ENCODE measurements at regions not wholly inside any gene's neighbourhood (a gene's known extent, or its start where the extent isn't known, plus 50 kb on each side); places are given as distances from the start of the nearest gene placed in this dataset.
A peak's percentile ranks its signal among the peaks of the same experiment; 100 is the strongest.
"Not testable (repeated sequence)": the region's sequence is repeated elsewhere in the genome, so short reads cannot be mapped to it uniquely, and the experiment has no call there.

DNA sequence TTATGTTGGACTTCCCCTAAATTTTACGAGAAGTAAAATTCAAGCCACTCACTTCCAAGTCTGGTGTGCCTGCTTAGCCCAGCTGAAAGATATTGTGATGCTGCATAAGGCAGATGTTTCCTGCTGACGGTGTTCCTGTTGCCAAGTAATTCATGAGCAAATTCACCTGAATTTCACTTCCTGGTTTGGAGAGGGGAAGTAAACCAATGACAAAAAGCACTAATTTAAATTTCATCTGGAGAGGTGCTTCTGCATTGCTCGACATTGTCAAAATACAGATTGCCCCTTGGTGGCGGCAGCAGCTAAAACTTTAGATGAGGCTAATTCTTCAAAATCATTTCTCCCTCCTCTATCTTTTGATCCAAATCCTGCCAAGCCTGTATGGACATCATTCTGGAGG lies 281.1 kb downstream of the AACS start (continued):
- TF ChIP-seq, protein P1, sequence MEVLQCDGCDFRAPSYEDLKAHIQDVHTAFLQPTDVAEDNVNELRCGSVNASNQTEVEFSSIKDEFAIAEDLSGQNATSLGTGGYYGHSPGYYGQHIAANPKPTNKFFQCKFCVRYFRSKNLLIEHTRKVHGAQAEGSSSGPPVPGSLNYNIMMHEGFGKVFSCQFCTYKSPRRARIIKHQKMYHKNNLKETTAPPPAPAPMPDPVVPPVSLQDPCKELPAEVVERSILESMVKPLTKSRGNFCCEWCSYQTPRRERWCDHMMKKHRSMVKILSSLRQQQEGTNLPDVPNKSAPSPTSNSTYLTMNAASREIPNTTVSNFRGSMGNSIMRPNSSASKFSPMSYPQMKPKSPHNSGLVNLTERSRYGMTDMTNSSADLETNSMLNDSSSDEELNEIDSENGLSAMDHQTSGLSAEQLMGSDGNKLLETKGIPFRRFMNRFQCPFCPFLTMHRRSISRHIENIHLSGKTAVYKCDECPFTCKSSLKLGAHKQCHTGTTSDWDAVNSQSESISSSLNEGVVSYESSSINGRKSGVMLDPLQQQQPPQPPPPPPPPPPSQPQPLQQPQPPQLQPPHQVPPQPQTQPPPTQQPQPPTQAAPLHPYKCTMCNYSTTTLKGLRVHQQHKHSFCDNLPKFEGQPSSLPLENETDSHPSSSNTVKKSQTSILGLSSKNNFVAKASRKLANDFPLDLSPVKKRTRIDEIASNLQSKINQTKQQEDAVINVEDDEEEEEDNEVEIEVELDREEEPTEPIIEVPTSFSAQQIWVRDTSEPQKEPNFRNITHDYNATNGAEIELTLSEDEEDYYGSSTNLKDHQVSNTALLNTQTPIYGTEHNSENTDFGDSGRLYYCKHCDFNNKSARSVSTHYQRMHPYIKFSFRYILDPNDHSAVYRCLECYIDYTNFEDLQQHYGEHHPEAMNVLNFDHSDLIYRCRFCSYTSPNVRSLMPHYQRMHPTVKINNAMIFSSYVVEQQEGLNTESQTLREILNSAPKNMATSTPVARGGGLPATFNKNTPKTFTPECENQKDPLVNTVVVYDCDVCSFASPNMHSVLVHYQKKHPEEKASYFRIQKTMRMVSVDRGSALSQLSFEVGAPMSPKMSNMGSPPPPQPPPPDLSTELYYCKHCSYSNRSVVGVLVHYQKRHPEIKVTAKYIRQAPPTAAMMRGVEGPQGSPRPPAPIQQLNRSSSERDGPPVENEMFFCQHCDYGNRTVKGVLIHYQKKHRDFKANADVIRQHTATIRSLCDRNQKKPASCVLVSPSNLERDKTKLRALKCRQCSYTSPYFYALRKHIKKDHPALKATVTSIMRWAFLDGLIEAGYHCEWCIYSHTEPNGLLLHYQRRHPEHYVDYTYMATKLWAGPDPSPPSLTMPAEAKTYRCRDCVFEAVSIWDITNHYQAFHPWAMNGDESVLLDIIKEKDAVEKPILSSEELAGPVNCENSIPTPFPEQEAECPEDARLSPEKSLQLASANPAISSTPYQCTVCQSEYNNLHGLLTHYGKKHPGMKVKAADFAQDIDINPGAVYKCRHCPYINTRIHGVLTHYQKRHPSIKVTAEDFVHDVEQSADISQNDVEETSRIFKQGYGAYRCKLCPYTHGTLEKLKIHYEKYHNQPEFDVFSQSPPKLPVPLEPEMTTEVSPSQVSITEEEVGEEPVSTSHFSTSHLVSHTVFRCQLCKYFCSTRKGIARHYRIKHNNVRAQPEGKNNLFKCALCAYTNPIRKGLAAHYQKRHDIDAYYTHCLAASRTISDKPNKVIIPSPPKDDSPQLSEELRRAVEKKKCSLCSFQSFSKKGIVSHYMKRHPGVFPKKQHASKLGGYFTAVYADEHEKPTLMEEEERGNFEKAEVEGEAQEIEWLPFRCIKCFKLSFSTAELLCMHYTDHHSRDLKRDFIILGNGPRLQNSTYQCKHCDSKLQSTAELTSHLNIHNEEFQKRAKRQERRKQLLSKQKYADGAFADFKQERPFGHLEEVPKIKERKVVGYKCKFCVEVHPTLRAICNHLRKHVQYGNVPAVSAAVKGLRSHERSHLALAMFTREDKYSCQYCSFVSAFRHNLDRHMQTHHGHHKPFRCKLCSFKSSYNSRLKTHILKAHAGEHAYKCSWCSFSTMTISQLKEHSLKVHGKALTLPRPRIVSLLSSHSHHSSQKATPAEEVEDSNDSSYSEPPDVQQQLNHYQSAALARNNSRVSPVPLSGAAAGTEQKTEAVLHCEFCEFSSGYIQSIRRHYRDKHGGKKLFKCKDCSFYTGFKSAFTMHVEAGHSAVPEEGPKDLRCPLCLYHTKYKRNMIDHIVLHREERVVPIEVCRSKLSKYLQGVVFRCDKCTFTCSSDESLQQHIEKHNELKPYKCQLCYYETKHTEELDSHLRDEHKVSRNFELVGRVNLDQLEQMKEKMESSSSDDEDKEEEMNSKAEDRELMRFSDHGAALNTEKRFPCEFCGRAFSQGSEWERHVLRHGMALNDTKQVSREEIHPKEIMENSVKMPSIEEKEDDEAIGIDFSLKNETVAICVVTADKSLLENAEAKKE (CRISPR knock-in tag; IDR thresholded peaks at IDR 0.05): no peak
- TF ChIP-seq NANOG (IDR thresholded peaks at IDR 0.05; ENCODE audit: borderline replicate concordance) (no peak), ZNF114 (CRISPR knock-in tag; IDR thresholded peaks at IDR 0.05) (no peak), JUNB (IDR thresholded peaks at IDR 0.05; ENCODE audit: unreplicated experiment) (peak; percentile 65), EZH2 (IDR thresholded peaks at IDR 0.05; ENCODE audit: low read depth, unreplicated experiment) (no peak), CREB1 (CRISPR knock-in tag; IDR thresholded peaks at IDR 0.05; ENCODE audit: low read depth) (0 out of 2 replicates have a peak, but pooled peaks have one; percentile 27), ZNF331 (CRISPR knock-in tag; IDR thresholded peaks at IDR 0.05; ENCODE audit: low read depth) (no peak)
- TF ChIP-seq, protein P2, sequence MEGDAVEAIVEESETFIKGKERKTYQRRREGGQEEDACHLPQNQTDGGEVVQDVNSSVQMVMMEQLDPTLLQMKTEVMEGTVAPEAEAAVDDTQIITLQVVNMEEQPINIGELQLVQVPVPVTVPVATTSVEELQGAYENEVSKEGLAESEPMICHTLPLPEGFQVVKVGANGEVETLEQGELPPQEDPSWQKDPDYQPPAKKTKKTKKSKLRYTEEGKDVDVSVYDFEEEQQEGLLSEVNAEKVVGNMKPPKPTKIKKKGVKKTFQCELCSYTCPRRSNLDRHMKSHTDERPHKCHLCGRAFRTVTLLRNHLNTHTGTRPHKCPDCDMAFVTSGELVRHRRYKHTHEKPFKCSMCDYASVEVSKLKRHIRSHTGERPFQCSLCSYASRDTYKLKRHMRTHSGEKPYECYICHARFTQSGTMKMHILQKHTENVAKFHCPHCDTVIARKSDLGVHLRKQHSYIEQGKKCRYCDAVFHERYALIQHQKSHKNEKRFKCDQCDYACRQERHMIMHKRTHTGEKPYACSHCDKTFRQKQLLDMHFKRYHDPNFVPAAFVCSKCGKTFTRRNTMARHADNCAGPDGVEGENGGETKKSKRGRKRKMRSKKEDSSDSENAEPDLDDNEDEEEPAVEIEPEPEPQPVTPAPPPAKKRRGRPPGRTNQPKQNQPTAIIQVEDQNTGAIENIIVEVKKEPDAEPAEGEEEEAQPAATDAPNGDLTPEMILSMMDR (conservative IDR thresholded peaks at IDR 0.05; ENCODE audit: low read depth in 2 of 2): peak; percentile 43 to 55

DNA sequence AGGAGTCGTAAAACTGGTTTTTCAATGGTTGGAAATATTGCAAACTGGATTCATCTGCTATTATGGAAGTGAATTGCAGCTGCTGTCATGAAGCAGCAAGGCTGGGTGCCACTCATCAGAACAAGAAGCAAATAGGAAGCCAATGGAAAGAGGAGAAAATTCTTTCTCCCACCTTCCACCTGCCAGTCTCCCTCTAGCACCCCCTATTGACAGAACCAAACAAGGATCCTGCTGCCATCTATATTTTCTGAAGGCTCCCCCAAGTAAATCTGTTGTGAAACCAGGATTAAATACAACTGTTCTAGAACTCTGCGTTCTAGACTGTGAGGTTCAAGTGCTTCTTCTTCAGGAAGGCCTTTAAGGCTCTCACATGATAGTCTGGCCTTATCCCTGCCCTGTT lies 286.6 kb downstream of the AACS start:
- TF ChIP-seq, protein P3, sequence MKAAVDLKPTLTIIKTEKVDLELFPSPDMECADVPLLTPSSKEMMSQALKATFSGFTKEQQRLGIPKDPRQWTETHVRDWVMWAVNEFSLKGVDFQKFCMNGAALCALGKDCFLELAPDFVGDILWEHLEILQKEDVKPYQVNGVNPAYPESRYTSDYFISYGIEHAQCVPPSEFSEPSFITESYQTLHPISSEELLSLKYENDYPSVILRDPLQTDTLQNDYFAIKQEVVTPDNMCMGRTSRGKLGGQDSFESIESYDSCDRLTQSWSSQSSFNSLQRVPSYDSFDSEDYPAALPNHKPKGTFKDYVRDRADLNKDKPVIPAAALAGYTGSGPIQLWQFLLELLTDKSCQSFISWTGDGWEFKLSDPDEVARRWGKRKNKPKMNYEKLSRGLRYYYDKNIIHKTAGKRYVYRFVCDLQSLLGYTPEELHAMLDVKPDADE (IDR thresholded peaks at IDR 0.05): no peak
- TF ChIP-seq, protein P2 (conservative IDR thresholded peaks at IDR 0.05; ENCODE audit: low read depth in 2 of 2): peak; percentile 60 to 68
- peak; percentile 52 for DNase-seq (ENCODE audit: low spot score)

DNA sequence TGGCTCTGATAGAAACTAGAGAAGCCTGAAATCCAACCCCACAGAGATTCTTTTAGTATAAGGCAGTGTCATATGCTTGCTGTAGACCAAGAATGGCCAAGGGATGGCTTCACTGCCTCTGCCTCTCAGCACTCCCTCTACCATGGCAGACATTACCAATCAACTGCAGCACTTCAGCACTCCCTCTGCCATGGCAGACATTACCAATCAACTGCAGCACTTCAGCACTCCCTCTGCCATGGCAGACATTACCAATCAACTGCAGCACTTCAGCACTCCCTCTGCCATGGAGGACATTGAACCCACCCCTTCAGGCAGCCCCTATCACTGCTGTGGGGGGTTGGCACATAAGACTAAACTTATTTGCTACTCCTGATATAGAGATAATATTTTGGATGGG lies 287.8 kb downstream of the AACS start:
- not testable (repeated sequence) for ATAC-seq; H3K4me3 Mint-ChIP-seq; H3K27me3 Mint-ChIP-seq (ENCODE audit: insufficient read depth, low read depth, poor library complexity); H3K27ac Mint-ChIP-seq; H3K4me3 ChIP-seq; H3K27me3 ChIP-seq (ENCODE audit: insufficient read depth); DNase-seq (ENCODE audit: low spot score); H3K4me2 ChIP-seq; H3K27ac ChIP-seq (ENCODE audit: low read depth); H4K20me1 ChIP-seq (replicated peaks; ENCODE audit: insufficient read depth); H3K36me3 ChIP-seq (ENCODE audit: insufficient read depth); H3K4me1 ChIP-seq (ENCODE audit: insufficient read depth); H3K9me2 ChIP-seq (ENCODE audit: insufficient read depth); H2AFZ ChIP-seq; H3F3A ChIP-seq (replicated peaks; ENCODE audit: low read depth)
- H3K9me3 Mint-ChIP-seq: peaks cover 25% of the 10 kb centered on the region
- peaks cover 23% of the 10 kb centered on the region for H3K4me1 Mint-ChIP-seq
- H3K36me3 Mint-ChIP-seq (ENCODE audit: low read depth): peaks cover 80% of the 10 kb centered on the region
- peaks cover 30% of the 10 kb centered on the region for H3K79me2 ChIP-seq (replicated peaks; ENCODE audit: insufficient read depth)

More for the DNA sequence above, 286.6 kb downstream of the AACS start:
- Histone ChIP-seq H4K20me1 (replicated peaks; ENCODE audit: insufficient read depth) (no peaks in the 10 kb centered on the region), H3K27ac (ENCODE audit: low read depth) (no peak overlapping the region), H3K79me2 (replicated peaks; ENCODE audit: insufficient read depth) (peaks cover 30% of the 10 kb centered on the region), H3K27me3 (ENCODE audit: insufficient read depth) (no peaks in the 10 kb centered on the region), H2AFZ (no peak overlapping the region), H3K4me3 (no peak overlapping the region), H3K9me2 (ENCODE audit: insufficient read depth) (no peaks in the 10 kb centered on the region), H3K36me3 (ENCODE audit: insufficient read depth) (no peaks in the 10 kb centered on the region), H3F3A (replicated peaks; ENCODE audit: low read depth) (peaks cover 9% of the 10 kb centered on the region; the same call in 1 of the 2 replicates), H3K4me2 (no peak overlapping the region), H3K4me1 (ENCODE audit: insufficient read depth) (peaks cover 10% of the 10 kb centered on the region)
- H3K4me1 Mint-ChIP-seq: peaks cover 34% of the 10 kb centered on the region
- peaks cover 25% of the 10 kb centered on the region for H3K9me3 Mint-ChIP-seq
- H3K27me3 Mint-ChIP-seq (ENCODE audit: insufficient read depth, low read depth, poor library complexity): peaks cover 4% of the 10 kb centered on the region
- H3K36me3 Mint-ChIP-seq (ENCODE audit: low read depth): peaks cover 69% of the 10 kb centered on the region
- no peak overlapping the region for H3K27ac Mint-ChIP-seq
- H3K4me3 Mint-ChIP-seq: no peak overlapping the region
- ATAC-seq: no peak
